MM.1S (cell line): ENCODE measurements at regions not wholly inside any gene's neighbourhood (a gene's known extent, or its start where the extent isn't known, plus 50 kb on each side); places are given as distances from the start of the nearest gene placed in this dataset.

ENCODE experiments used
- EZH2 ChIP-seq: fragments of 300-600 bp; sonication (generic); optimal IDR thresholded peaks from 2 replicates; pipeline ENCODE3; 2017; ENCODE audit warnings: low read depth, mild to moderate bottlenecking, antibody characterized with exemption, low read length, mixed read lengths
- EZH2phosphoT487 ChIP-seq: fragments of 300-600 bp; sonication (generic); IDR thresholded peaks from 2 replicates; pipeline ENCODE4 v1.6.1; 2018; ENCODE audit warnings: antibody characterized with exemption, low read length
- TF ChIP-seq, protein P1 (sequence below): fragments of 300-600 bp; sonication (generic); IDR thresholded peaks from 2 replicates; pipeline ENCODE4 v1.5.1; 2016; ENCODE audit warnings: antibody characterized with exemption, low read length, mixed read lengths

DNA sequence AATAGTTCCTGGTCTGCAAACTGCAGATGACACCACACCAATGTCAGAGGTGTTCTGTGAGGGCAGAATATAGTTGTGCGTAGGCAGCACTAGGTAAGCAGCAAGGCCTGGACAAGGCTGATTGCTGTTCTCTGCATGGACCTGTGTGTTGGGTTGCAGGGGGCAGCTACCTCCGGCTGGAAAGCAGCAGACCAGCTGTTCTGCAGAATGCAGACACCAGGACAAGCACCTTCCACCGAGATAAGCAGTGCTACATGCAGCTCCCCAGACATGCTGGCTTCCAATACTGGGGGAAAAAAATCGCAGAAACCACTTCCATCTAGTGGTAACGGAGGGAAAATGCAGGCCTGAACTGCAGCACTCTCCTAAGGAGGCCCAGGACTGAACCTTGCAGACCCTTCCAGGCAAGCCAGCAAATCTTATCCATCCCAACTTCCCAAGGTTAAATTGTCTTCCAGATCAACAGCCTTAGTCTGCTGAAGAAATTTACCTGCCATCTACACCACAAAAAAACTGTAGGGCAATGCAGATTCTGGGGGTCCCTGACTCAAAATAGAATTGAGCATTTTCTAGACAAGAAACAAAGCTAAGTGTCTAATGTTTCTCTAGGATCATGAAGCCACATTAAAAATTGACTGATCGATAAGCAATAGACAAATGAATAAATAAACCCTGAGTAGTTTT is 50.5 kb upstream of the COBL start:
- TF ChIP-seq, protein P1, sequence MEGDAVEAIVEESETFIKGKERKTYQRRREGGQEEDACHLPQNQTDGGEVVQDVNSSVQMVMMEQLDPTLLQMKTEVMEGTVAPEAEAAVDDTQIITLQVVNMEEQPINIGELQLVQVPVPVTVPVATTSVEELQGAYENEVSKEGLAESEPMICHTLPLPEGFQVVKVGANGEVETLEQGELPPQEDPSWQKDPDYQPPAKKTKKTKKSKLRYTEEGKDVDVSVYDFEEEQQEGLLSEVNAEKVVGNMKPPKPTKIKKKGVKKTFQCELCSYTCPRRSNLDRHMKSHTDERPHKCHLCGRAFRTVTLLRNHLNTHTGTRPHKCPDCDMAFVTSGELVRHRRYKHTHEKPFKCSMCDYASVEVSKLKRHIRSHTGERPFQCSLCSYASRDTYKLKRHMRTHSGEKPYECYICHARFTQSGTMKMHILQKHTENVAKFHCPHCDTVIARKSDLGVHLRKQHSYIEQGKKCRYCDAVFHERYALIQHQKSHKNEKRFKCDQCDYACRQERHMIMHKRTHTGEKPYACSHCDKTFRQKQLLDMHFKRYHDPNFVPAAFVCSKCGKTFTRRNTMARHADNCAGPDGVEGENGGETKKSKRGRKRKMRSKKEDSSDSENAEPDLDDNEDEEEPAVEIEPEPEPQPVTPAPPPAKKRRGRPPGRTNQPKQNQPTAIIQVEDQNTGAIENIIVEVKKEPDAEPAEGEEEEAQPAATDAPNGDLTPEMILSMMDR = peak; percentile 63
- TF ChIP-seq EZH2 (no peak), EZH2phosphoT487 (no peak)
